AG09319 (cell line): ENCODE measurements at regions not wholly inside any gene's neighbourhood (a gene's known extent, or its start where the extent isn't known, plus 50 kb on each side); places are given as distances from the start of the nearest gene placed in this dataset.

ENCODE experiments used
- DNase-seq: peaks from one replicate; pipeline ENCODE4 v3.0.0-alpha.2; 2010; ENCODE audit warnings: low read depth; ENCODE audit errors: extremely low read depth
- TF ChIP-seq, protein P1 (sequence below): IDR thresholded peaks from 2 replicates; pipeline ENCODE4 v1.5.1; 2011; ENCODE audit warnings: low read depth, mild to moderate bottlenecking, inconsistent platforms, low read length, moderate library complexity

DNA sequence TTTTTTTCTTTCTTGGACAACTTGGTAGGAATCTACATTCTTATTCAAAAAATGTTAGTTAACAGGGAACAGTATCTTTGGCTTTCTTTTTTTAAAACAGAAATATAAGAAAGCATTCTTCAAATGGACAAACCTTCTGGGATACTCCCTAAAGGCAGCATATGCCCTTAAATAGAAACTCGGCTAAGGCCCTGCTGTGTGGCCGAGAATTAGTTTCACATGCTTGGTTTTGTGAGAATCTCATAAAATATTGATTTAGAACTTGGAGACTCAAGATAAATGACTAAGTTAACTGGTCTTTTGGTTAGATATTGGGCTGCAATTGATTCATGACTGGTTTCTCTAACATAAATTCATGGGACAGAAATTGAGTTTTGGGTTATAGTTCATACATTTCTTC lies 359.9 kb upstream of the XYLT1 start:
- no peak for DNase-seq
- TF ChIP-seq, protein P1, sequence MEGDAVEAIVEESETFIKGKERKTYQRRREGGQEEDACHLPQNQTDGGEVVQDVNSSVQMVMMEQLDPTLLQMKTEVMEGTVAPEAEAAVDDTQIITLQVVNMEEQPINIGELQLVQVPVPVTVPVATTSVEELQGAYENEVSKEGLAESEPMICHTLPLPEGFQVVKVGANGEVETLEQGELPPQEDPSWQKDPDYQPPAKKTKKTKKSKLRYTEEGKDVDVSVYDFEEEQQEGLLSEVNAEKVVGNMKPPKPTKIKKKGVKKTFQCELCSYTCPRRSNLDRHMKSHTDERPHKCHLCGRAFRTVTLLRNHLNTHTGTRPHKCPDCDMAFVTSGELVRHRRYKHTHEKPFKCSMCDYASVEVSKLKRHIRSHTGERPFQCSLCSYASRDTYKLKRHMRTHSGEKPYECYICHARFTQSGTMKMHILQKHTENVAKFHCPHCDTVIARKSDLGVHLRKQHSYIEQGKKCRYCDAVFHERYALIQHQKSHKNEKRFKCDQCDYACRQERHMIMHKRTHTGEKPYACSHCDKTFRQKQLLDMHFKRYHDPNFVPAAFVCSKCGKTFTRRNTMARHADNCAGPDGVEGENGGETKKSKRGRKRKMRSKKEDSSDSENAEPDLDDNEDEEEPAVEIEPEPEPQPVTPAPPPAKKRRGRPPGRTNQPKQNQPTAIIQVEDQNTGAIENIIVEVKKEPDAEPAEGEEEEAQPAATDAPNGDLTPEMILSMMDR, result no peak

DNA sequence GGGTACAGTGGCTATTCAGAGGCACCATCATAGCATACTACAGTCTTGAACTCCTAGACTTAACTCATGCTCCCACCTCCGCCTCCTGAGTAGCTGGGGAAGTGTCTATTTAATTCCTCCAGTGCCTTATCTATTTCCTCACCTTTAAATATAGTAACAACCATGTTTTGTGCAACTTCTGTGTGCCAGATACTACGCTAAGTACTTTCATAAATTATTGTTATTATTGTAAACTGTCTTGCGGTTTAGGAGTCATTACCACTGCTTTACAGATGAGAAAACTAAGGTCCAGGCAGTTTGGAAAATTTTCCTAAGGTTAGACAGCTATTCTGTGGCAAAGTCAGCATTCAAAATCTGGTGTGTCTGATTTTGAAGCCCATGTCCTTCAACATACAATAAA lies 359.1 kb upstream of the XYLT1 start:
- no peak for DNase-seq
- TF ChIP-seq, protein P1, result no peak

DNA sequence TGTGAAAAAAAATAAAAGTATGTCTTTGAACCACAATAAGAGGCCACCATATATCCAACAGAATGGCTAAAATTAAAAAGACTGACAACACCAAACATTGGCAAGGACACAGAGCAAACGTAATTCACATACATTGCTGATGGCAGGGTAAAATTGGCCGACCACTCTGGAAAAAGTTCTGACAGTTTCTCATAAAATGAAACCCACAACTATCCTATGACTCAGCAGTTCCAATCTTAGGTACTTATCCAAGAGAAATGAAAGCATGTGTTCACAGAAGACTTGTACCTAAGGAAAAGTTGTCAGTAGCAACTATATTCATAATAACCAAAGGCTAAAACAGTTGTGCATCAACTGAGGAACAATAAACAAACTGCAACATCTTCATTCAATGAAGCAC lies 357.3 kb upstream of the XYLT1 start:
- DNase-seq, result peak; percentile 34
- TF ChIP-seq, protein P1, result no peak

DNA sequence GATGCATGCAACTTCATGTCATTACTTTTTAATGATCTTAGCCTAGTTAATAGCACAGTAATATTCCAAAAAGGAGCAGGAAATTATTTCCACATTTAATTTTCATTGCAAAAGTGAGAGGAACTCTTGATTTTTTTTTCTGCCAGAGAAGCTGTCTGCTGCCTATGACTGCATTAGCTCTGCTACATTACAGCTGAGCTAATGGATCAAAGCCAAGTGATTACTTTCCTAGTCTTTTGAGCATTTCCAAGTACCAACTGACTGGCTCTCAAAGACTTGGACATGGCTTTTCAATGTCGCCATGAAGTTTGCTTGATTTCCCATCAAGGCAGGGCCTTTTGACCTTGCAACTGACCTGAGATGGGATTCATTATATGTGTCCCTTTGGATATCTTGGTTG lies 356.6 kb upstream of the XYLT1 start:
- TF ChIP-seq, protein P1, result no peak

DNA sequence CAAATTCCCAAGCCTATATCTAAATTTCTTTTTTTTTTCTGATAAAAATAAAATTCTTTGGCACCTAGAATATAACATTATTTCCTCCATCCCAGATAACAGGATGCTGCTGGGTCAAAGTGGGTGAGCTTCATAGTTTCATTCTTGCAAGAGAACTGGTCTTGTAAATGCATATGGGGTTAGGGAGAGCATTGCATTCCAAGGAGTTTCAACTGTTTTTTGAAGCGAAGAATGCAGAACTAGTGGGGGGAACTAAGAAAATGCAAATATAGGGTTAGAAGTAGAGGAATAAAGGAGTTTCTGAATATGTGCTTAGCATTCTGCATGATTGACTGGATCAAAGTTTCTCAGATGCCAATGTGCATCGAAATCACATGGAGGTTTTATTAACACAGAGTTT lies 347.2 kb upstream of the XYLT1 start:
- TF ChIP-seq, protein P1, result no peak
- DNase-seq, result no peak

More for the DNA sequence above, 356.6 kb upstream of the XYLT1 start:
- DNase-seq, result no peak

- TF ChIP-seq, protein P1, result no peak
- no peak for DNase-seq
Observed at GRCh38 chr16:17817260-17817659, 346.5 kb upstream of the XYLT1 start.

- no peak for DNase-seq
- TF ChIP-seq, protein P1, result no peak
Observed at GRCh38 chr16:17812771-17813170, 342.0 kb upstream of the XYLT1 start.
